HepG2 (cell line): ENCODE measurements at regions not wholly inside any gene's neighbourhood (a gene's known extent, or its start where the extent isn't known, plus 50 kb on each side); places are given as distances from the start of the nearest gene placed in this dataset.

Experiments used
- ATAC-seq: fragments of 200-7000 bp; cut with Tn5 transposase; 3 replicates; pipeline ENCODE4 v1.9.1; 2020; ENCODE audit warnings: mild to moderate bottlenecking, moderate library complexity
- BruUV-seq: library from RNA; stranded (reverse); fragments of 400-500 nt; replicated peaks from 2 replicates; lab custom pipeline; 2021; lab: Mats Ljungman, UMichigan
- CTCF ChIA-PET: fragments of 300-600 bp; formaldehyde crosslinking; extraction: SDS; loops from one replicate; lab custom pipeline; 2021; ENCODE audit warnings: low total read pairs, inconsistent platforms, low intra/inter-chr PET ratio; lab: Yijun Ruan, JAX
- POLR2A ChIA-PET: fragments of 350-600 bp; sonication (Branson Sonifier 250); formaldehyde crosslinking; loops from one replicate; lab custom pipeline; 2020; ENCODE audit warnings: antibody characterized with exemption, inconsistent platforms; lab: Yijun Ruan, JAX
- DNase-seq: peaks from one replicate; pipeline ENCODE4 v3.0.0-alpha.2; 2015; ENCODE audit warnings: low spot score
- FAIRE-seq: peaks from 3 replicates; lab custom pipeline; 2011; peaks lifted over from hg19 to GRCh38; lab: Jason Lieb, UNC
- H2AFZ ChIP-seq: one replicate; pipeline ENCODE4 v1.6.1; 2011; ENCODE audit warnings: low read length, inconsistent platforms
- H3K27ac ChIP-seq: fragments of 300-600 bp; 3 replicates; pipeline ENCODE4 v1.8.0; 2011; ENCODE audit warnings: mixed run types, mild to moderate bottlenecking, mixed read lengths, low read length, inconsistent platforms; ENCODE audit not compliant: insufficient read depth; ENCODE audit errors: extremely low read length
- H3K27me3 ChIP-seq, 2 experiments: fragments of 200-600 bp in 1 of 2; 2 replicates in 1 of 2; 3 replicates in 1 of 2; pipeline versions ENCODE4 v1.6.0 to v1.8.0; 2011; ENCODE audit warnings: low read length in 2 of 2, mild to moderate bottlenecking in 2 of 2, moderate library complexity in 2 of 2, inconsistent platforms in 1 of 2; ENCODE audit not compliant: insufficient read depth in 2 of 2, control insufficient read depth in 1 of 2
- H3K36me3 ChIP-seq, 2 experiments: fragments of 200-600 bp in 1 of 2; replicated peaks in 1 of 2; 2 replicates in 1 of 2; 3 replicates in 1 of 2; pipeline versions ENCODE4 v1.5.1 to v1.8.0; 2011; ENCODE audit warnings: low read length in 2 of 2, inconsistent platforms in 1 of 2; ENCODE audit not compliant: insufficient read depth in 2 of 2, control insufficient read depth in 1 of 2
- H3K4me1 ChIP-seq: 2 replicates; pipeline ENCODE4 v1.5.1; 2012; ENCODE audit warnings: low read length, inconsistent platforms; ENCODE audit not compliant: insufficient read depth
- H3K4me2 ChIP-seq: 2 replicates; pipeline ENCODE4 v1.6.0; 2011; ENCODE audit warnings: low read depth, low read length, inconsistent platforms
- H3K4me3 ChIP-seq, 3 experiments: fragments of 200-600 bp in 1 of 3; sonication (generic), shearing (Covaris generic) in 1 of 3; replicated peaks in 1 of 3; 2 replicates each; pipeline ENCODE4 v1.5.1; 2011 to 2016; ENCODE audit warnings: low read length in 3 of 3, inconsistent platforms in 2 of 3, low read depth in 2 of 3, mild to moderate bottlenecking in 2 of 3, control low read depth in 1 of 3, mixed read lengths in 1 of 3; ENCODE audit not compliant: insufficient read depth in 1 of 3
- H3K79me2 ChIP-seq: one replicate; pipeline ENCODE4 v1.6.1; 2011; ENCODE audit warnings: low read length, inconsistent platforms; ENCODE audit not compliant: insufficient read depth
- H3K9ac ChIP-seq: 2 replicates; pipeline ENCODE4 v1.6.0; 2011; ENCODE audit warnings: mild to moderate bottlenecking, low read depth, low read length, inconsistent platforms; ENCODE audit not compliant: insufficient read depth
- H3K9me3 ChIP-seq: 2 replicates; pipeline ENCODE4 v1.5.1; 2012; ENCODE audit warnings: mild to moderate bottlenecking, low read length
- H4K20me1 ChIP-seq: 2 replicates; pipeline ENCODE4 v1.6.0; 2011; ENCODE audit warnings: inconsistent platforms, mild to moderate bottlenecking, low read length, moderate library complexity; ENCODE audit not compliant: insufficient read depth
- ARNT2 ChIP-seq: sonication (generic); formaldehyde crosslinking; IDR thresholded peaks from 2 replicates; pipeline ENCODE4 v1.8.0; 2022; ENCODE audit warnings: mild to moderate bottlenecking, low read depth, missing genetic modification reagents, moderate library complexity
- CBX2 ChIP-seq, 2 experiments: fragments of 200-600 bp in 1 of 2; sonication (generic); formaldehyde crosslinking in 1 of 2; IDR thresholded peaks; 2 replicates each; pipeline versions ENCODE4 v1.7.0 to v1.8.1; 2018 to 2022; ENCODE audit warnings: low read depth in 2 of 2, low read length in 1 of 2, mild to moderate bottlenecking in 1 of 2, missing genetic modification reagents in 1 of 2
- GABPB1 ChIP-seq: IDR thresholded peaks from 2 replicates; pipeline ENCODE4 v1.6.1; 2016; ENCODE audit warnings: mild to moderate bottlenecking, missing genetic modification reagents, moderate library complexity, missing compliant biosample characterization
- HNRNPH1 ChIP-seq: fragments of 200-400 bp; formaldehyde crosslinking; optimal IDR thresholded peaks from 2 replicates; pipeline ENCODE3; 2017; ENCODE audit warnings: mild to moderate bottlenecking, low read depth, low read length
- HOXA3 ChIP-seq: sonication (generic); formaldehyde crosslinking; IDR thresholded peaks from 2 replicates; pipeline ENCODE4 v1.5.0; 2020; ENCODE audit warnings: missing genetic modification reagents
- IRF1 ChIP-seq: sonication (generic); formaldehyde crosslinking; IDR thresholded peaks from 2 replicates; pipeline ENCODE4 v1.4.0; 2020; ENCODE audit warnings: low read depth, mild to moderate bottlenecking, missing genetic modification reagents
- KDM1A ChIP-seq: IDR thresholded peaks from 2 replicates; pipeline ENCODE4 v1.6.1; 2016; ENCODE audit warnings: missing compliant biosample characterization
- SATB2 ChIP-seq: sonication (generic); formaldehyde crosslinking; IDR thresholded peaks from 2 replicates; pipeline ENCODE4 v1.5.0; 2020; ENCODE audit warnings: missing genetic modification reagents
- USF2 ChIP-seq, 2 experiments: sonication (generic) in 1 of 2; formaldehyde crosslinking in 1 of 2; IDR thresholded peaks; 2 replicates each; pipeline versions ENCODE4 v1.5.1 to v1.6.1; 2011 to 2020; ENCODE audit warnings: borderline replicate concordance in 1 of 2, low read depth in 1 of 2, low read length in 1 of 2, mild to moderate bottlenecking in 1 of 2, missing genetic modification reagents in 1 of 2, moderate library complexity in 1 of 2
- ZFX ChIP-seq: sonication (generic); formaldehyde crosslinking; IDR thresholded peaks from 2 replicates; pipeline ENCODE4 v1.4.0; 2020; ENCODE audit warnings: mild to moderate bottlenecking, low read depth, missing genetic modification reagents, moderate library complexity
- ZKSCAN8 ChIP-seq: IDR thresholded peaks from 2 replicates; pipeline ENCODE4 v1.6.1; 2016; ENCODE audit warnings: borderline replicate concordance, missing genetic modification reagents, missing compliant biosample characterization
- ZNF563 ChIP-seq: sonication (generic); formaldehyde crosslinking; IDR thresholded peaks from 2 replicates; pipeline ENCODE4 v1.8.0; 2022; ENCODE audit warnings: mild to moderate bottlenecking, moderate library complexity, missing genetic modification reagents
- ZNF776 ChIP-seq: sonication (generic); formaldehyde crosslinking; IDR thresholded peaks from 2 replicates; pipeline ENCODE4 v1.4.0; 2020; ENCODE audit warnings: mild to moderate bottlenecking, missing genetic modification reagents
- ZXDC ChIP-seq: sonication (generic); formaldehyde crosslinking; IDR thresholded peaks from 2 replicates; pipeline ENCODE4 v1.5.0; 2020; ENCODE audit warnings: mild to moderate bottlenecking, missing genetic modification reagents
- WGBS: methylation state at CpG from one replicate; pipeline ENCODE4 v1.1.6; 2017; ENCODE audit warnings: low lambda C conversion rate; 5-methylcytosine and 5-hydroxymethylcytosine counted together
- in situ Hi-C: cut with HindIII; loops from 2 replicates; pipeline ENCODE4 v1.10.0; 2017; ENCODE audit warnings: low pct_unique_long_range_greater_than_20kb; ENCODE audit not compliant: extremely low pct_ligation_motif_present
- intact Hi-C: fragments of 100-400 bp; cut with micrococcal nuclease; formaldehyde crosslinking; loops from one replicate; pipeline ENCODE4 v1.10.0; 2022; ENCODE audit not compliant: unreplicated experiment
- TF ChIP-seq, protein P1 (sequence below): sonication (generic); formaldehyde crosslinking; IDR thresholded peaks from 2 replicates; pipeline ENCODE4 v1.4.0; 2020; ENCODE audit warnings: mild to moderate bottlenecking, low read depth, missing genetic modification reagents
- TF ChIP-seq, protein P2 (sequence below): sonication (generic); formaldehyde crosslinking; conservative IDR thresholded peaks from 2 replicates; pipeline ENCODE4 v1.4.0; 2020; ENCODE audit warnings: missing genetic modification reagents

DNA sequence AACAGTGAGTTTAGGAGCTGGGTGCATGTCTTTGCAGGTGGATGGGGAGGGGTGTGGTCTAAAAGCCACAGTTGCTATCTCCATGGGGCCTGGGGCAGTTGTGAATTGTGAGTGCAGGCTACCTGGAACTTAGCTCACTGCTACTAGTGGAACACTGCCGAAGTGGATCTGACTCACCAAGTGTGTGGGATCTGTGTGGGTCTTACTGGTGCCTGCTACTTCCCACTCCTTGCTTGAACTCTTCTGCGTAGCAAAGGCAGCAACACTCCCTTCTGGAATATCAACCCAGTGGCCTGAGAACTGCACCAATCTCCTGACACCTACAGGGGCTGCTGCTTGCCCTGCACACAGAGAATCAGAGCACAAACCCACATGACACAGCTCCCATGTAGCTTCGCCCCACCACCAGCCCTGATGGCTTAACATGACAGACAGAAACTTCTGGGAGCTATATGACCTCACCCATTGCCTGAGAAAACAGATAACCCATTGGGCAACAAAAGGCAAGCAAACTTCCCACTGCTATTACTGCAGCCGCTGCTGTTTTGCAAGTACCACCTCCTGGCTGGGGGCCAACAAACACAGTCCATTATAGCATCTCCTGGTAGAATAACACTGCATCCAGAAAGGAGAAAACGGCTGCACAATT lies 455.1 kb upstream of the DDX18 start:
- intact Hi-C loops (no loop called here), in situ Hi-C loops (no loop called here)
- Histone ChIP-seq H3K4me2 (no peak overlapping the region), H3K4me3 (no peak overlapping the region), H3K27ac (no peak overlapping the region), H3K79me2 (no peaks in the 10 kb centered on the region), H4K20me1 (no peaks in the 10 kb centered on the region), H3K9me3 (peaks cover 39% of the 10 kb centered on the region), H2AFZ (no peak overlapping the region), H3K36me3 (no peaks in the 10 kb centered on the region), H3K9ac (no peak overlapping the region), H3K4me1 (no peaks in the 10 kb centered on the region), H3K27me3 (no peaks in the 10 kb centered on the region)
- ChIA-PET POLR2A (no interaction called here), CTCF (no interaction called here)
- no peak for DNase-seq
- 3% methylated on average over 5 of the region's 5 CpGs for WGBS
- no peak for FAIRE-seq
- no peak for ATAC-seq
- no TSS peak for BruUV-seq
- TF ChIP-seq GABPB1 (CRISPR knock-in tag): no peak
- no peak for TF ChIP-seq ZKSCAN8
- TF ChIP-seq USF2 (IDR thresholded peaks at IDR 0.05; ENCODE audit: low read depth, low read length): no peak
- TF ChIP-seq USF2 (CRISPR knock-in tag; IDR thresholded peaks at IDR 0.05; ENCODE audit: borderline replicate concordance): no peak
- no peak for TF ChIP-seq IRF1 (CRISPR knock-in tag)
- no peak for TF ChIP-seq KDM1A
- no peak for TF ChIP-seq HOXA3 (CRISPR knock-in tag)
- TF ChIP-seq ARNT2 (CRISPR knock-in tag): no peak
- TF ChIP-seq HNRNPH1: no peak
- TF ChIP-seq SATB2: no peak
- no peak for TF ChIP-seq ZNF776 (CRISPR knock-in tag)
- TF ChIP-seq ZXDC (CRISPR knock-in tag): no peak
- TF ChIP-seq ZNF563 (CRISPR knock-in tag): no peak
- TF ChIP-seq, protein P1, sequence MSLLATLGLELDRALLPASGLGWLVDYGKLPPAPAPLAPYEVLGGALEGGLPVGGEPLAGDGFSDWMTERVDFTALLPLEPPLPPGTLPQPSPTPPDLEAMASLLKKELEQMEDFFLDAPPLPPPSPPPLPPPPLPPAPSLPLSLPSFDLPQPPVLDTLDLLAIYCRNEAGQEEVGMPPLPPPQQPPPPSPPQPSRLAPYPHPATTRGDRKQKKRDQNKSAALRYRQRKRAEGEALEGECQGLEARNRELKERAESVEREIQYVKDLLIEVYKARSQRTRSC: no peak
- TF ChIP-seq CBX2 (IDR thresholded peaks at IDR 0.05; ENCODE audit: low read depth, low read length): no peak
- TF ChIP-seq CBX2 (CRISPR knock-in tag; IDR thresholded peaks at IDR 0.05; ENCODE audit: low read depth): no peak
- TF ChIP-seq ZFX (CRISPR knock-in tag): no peak
- TF ChIP-seq, protein P2, sequence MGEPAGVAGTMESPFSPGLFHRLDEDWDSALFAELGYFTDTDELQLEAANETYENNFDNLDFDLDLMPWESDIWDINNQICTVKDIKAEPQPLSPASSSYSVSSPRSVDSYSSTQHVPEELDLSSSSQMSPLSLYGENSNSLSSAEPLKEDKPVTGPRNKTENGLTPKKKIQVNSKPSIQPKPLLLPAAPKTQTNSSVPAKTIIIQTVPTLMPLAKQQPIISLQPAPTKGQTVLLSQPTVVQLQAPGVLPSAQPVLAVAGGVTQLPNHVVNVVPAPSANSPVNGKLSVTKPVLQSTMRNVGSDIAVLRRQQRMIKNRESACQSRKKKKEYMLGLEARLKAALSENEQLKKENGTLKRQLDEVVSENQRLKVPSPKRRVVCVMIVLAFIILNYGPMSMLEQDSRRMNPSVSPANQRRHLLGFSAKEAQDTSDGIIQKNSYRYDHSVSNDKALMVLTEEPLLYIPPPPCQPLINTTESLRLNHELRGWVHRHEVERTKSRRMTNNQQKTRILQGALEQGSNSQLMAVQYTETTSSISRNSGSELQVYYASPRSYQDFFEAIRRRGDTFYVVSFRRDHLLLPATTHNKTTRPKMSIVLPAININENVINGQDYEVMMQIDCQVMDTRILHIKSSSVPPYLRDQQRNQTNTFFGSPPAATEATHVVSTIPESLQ (CRISPR knock-in tag): no peak
